RKO (cell line): ENCODE measurements at regions not wholly inside any gene's neighbourhood (a gene's known extent, or its start where the extent isn't known, plus 50 kb on each side); places are given as distances from the start of the nearest gene placed in this dataset.

Source experiments
- DNase-seq: peaks from one replicate; pipeline ENCODE4 v3.0.0-alpha.2; 2016; ENCODE audit warnings: low spot score

DNA sequence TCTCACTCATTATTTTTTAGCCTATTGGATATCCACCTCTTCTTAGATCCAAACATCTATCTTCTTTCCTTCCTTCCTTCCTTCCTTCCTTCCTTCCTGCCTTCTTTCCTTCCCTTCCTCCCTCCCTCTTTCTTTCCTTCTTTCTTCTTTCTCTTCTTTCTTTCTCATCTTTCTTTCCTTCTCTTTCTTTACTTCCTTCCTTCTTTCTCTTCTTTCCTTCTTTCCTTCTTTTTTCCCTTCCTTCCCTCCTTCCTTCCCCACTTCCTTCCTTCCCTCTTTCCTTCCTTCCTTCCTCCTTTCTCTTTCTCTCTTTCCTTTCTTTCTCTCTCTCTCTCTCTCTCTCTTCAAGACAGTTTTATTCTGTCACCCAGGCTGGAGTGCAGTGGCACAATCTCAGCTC lies 1239.8 kb downstream of the PCDH7 start:
- DNase-seq = no peak

GRCh38 chr4:31964685-31965084 lies 1244.5 kb downstream of the PCDH7 start:
- no peak for DNase-seq

GRCh38 chr4:31968842-31969241 lies 1248.7 kb downstream of the PCDH7 start:
- DNase-seq = no peak

GRCh38 chr4:31974490-31975002 lies 1254.4 kb downstream of the PCDH7 start:
- DNase-seq = no peak

DNA sequence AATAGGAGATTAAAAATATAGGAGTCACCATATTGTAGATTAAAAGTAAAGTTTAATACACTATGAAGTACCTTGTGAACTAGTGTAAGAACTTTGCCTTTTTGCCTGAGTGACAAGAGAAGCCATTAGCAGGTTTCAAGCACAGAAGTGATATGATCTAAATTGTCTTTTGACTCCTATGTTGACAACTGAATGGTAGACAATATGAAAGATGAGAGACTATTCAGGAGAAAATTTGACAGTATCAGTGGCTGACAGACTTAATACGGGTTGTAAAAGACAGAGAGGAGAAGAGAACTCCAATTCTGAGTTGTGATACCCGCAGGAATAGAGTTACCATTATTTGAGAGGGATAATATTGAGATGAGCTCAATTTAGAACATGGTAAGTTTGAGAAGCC lies 1259.8 kb downstream of the PCDH7 start:
- no peak for DNase-seq

DNA sequence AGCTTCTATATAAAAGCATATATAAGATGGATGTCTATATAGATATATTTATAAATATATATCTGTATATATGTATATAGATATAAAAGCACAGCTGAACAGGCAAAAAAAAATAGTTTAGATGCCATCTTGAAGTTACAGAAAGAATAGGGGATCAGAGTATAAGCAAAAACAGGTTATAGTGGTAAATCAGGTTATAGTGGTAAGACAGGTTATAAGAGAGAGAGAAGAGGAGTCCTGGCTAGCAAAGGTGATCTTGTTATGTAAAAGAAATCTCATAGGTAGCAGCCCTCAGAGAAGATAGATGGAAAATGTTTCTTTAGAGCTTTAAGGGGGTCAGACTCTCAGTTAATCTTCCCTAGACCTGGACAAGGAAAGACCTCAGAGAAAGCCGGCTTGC lies 1263.1 kb downstream of the PCDH7 start:
- DNase-seq = no peak

DNA sequence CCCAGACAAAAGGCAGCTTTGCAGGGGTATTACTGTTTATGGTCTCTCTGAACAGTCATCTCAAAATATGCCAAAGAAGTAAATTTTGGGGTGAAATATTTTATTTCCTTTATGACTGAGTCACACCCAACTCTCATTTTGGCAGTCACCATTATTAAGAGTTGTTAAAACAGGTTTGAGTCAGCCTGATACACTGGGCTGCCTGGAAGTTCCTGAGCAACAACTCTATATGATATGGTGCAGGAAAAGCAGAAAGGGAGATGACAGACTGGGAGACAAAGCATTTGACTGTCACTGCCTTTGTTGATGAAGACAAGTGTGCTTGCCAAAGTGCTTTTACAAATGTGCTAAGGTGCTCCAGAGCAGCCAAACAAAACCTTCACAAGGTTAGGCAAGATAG lies 1263.5 kb downstream of the PCDH7 start:
- DNase-seq = peak; percentile 5

- peak; percentile 3 for DNase-seq
Measured at GRCh38 chr4:31984872-31985271, 1264.7 kb downstream of the PCDH7 start.

DNA sequence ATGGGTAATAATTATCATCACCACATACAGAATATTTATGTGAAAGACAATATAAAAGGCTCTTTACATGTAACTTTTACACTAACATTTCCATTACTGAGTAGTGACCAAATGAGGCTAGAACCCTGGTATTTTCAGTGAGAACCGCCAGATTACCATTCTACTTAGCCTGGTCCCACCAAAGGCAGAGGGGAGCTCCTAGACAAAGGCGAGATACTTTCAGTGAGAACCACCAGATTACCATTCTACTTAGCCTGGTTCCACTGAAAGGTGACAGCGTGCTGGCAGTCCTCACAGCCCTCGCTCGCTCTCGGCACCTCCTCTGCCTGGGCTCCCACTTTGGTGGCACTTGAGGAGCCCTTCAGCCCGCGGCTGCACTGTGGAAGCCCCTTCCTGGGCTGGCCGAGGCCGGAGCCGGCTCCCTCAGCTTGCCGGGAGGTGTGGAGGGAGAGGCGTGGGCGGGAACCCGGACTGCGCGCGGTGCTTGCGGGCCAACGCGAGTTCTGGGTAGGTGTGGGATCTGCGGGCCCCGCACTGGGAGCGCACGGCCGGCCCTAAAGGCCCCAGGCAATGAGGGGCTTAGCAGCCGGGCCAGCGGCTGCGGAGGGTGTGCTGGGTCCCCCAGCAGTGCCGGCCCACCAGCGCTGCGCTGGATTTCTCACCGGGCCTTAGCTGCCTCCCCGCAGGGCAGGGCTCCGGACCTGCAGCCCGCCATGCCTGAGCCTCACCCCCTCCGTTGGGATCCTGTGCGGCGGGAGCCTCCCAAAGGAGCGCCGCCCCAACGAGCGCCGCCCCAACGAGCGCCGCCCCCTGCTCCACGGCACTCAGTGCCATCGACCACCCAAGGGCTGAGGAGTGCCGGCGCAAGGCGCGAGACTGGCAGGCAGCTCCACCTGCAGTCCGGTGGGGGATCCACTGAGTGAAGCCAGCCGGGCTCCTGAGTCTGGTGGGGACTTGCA lies 1276.1 kb downstream of the PCDH7 start:
- no peak for DNase-seq

DNA sequence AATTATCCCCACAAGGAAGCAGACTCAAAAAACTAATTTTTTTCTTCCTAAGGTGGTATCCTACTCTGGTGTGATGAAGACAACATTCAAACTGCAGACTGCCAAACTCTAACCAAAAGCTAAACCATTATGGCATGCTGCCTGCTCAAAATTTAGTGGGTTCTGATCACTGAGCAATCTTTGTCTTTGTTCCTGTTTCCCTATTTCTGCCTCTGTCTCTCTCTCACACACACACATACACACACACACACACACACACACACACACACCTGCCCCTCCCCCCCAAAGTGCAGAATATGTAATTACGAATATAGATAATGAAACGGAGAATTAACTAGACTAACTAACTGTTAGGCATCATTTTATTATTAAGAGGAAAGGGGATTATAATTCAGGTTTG lies 1278.6 kb downstream of the PCDH7 start:
- DNase-seq = no peak

DNA sequence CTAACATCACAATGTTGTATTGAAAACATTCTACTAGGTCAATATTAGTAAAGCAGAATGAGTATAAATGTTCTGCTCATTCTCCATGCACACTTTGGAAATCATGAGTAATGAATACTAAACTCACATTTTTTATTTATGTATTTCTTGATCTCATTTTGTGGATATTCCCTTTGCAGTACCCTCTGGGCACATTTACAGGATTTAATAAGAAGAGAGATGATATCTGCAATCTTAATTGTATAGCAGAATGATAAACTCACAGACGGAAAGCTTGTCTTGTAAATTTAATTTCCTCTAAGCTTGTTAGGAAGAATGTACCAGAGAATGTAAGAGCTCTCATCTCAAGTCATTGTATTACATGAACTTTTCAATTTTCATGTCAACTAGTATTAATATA lies 1279.7 kb downstream of the PCDH7 start:
- DNase-seq = no peak

- DNase-seq = no peak
Measured at GRCh38 chr4:32000846-32001488, 1280.8 kb downstream of the PCDH7 start.

- no peak for DNase-seq
Measured at GRCh38 chr4:32002037-32002747, 1282.0 kb downstream of the PCDH7 start.

GRCh38 chr4:32003548-32003947 lies 1283.4 kb downstream of the PCDH7 start:
- DNase-seq = no peak

GRCh38 chr4:32010221-32010620 lies 1290.1 kb downstream of the PCDH7 start:
- no peak for DNase-seq

DNA sequence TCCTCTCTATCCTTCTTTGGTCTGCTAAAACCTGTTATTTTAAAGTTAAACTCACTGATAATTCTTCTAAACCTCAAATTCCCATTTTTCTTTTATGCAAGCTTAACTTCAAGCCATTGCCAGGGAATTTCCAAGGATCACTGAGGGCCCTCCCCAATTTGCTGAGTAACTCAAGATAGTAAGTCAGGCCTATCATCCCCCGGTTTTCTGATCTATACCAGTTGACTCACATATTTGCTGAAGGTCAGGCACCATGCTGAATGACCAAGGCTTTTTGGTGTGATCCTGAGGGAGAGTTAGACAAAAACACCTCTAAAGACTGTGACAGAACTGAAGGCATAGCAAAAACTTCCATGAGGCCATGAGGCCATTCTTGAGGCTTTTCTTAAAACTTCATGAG lies 1301.9 kb downstream of the PCDH7 start:
- DNase-seq = no peak

DNA sequence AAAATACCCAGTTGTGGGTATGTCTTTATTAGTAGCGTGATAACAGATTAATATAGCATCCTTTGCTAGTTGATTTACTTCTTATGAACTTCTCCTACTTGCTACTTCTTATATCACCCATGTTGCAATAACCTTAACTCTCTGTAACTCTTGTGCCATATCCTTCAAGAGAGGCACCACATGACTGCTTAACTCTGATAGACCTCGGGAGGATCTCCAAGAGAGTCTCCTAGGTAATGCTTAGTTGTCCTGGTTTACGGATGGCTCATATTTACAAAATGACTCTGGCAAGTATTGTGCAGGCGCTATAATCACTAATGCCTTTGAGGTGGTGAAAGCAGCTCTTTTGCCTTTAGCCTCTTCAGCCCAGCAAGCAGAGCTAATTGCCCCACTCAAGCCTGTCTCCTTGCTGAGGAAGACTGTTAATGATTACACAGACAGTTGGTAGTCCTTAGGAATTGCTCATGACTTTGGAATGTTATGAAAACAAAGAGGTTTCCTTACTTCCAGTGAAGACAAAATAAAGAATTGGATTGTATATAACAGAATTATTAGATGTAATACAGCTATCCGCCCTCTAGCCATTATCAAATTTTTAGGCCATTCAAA lies 1305.8 kb downstream of the PCDH7 start:
- DNase-seq = peak; percentile 7

GRCh38 chr4:32030406-32030805 lies 1310.2 kb downstream of the PCDH7 start:
- no peak for DNase-seq

GRCh38 chr4:32031026-32031425 lies 1310.9 kb downstream of the PCDH7 start:
- DNase-seq = no peak

- no peak for DNase-seq
Measured at GRCh38 chr4:32032136-32032672, 1312.0 kb downstream of the PCDH7 start.

GRCh38 chr4:32037399-32037798 lies 1317.2 kb downstream of the PCDH7 start:
- no peak for DNase-seq
